Calu3 (cell line): ENCODE measurements at regions not wholly inside any gene's neighbourhood (a gene's known extent, or its start where the extent isn't known, plus 50 kb on each side); places are given as distances from the start of the nearest gene placed in this dataset.
"Not testable (repeated sequence)": the region's sequence is repeated elsewhere in the genome, so short reads cannot be mapped to it uniquely, and the experiment has no call there.

ENCODE experiments used
- BruUV-seq: library from RNA; stranded (reverse); fragments of 400-500 nt; replicated peaks from 2 replicates; lab custom pipeline; 2021; lab: Mats Ljungman, UMichigan
- CTCF ChIA-PET: fragments of 300-600 bp; sonication (Branson Sonifier 250); formaldehyde crosslinking; loops from one replicate; lab custom pipeline; 2022; ENCODE audit warnings: antibody characterized with exemption; lab: Charles Lee
- DNase-seq: peaks from one replicate; pipeline ENCODE4 v3.0.0; 2022
- H3K27ac Mint-ChIP-seq: one replicate; pipeline ENCODE4 v1.8.0; 2022; ENCODE audit warnings: mixed read lengths; ENCODE audit not compliant: unreplicated experiment
- H3K27me3 Mint-ChIP-seq: one replicate; pipeline ENCODE4 v1.8.0; 2022; ENCODE audit warnings: mixed read lengths; ENCODE audit not compliant: unreplicated experiment
- H3K36me3 Mint-ChIP-seq: one replicate; pipeline ENCODE4 v1.8.0; 2022; ENCODE audit warnings: mild to moderate bottlenecking, moderate library complexity, mixed read lengths; ENCODE audit not compliant: insufficient read depth, unreplicated experiment
- H3K4me1 Mint-ChIP-seq: one replicate; pipeline ENCODE4 v1.8.0; 2022; ENCODE audit warnings: mild to moderate bottlenecking, low read depth, mixed read lengths; ENCODE audit not compliant: unreplicated experiment
- H3K4me3 Mint-ChIP-seq: one replicate; pipeline ENCODE4 v1.8.0; 2022; ENCODE audit warnings: mild to moderate bottlenecking, low read depth, moderate library complexity, mixed read lengths; ENCODE audit not compliant: unreplicated experiment
- H3K9me3 Mint-ChIP-seq: one replicate; pipeline ENCODE4 v1.8.0; 2022; ENCODE audit warnings: low read depth, mixed read lengths; ENCODE audit not compliant: unreplicated experiment
- CTCF ChIP-seq: fragments of 200-600 bp; IDR thresholded peaks from one replicate; pipeline ENCODE4 v1.8.0; 2022; ENCODE audit warnings: antibody characterized with exemption; ENCODE audit not compliant: unreplicated experiment
- intact Hi-C: fragments of 100-400 bp; cut with micrococcal nuclease; formaldehyde crosslinking; loops from one replicate; pipeline ENCODE4 v1.10.0; 2022; ENCODE audit not compliant: unreplicated experiment

DNA sequence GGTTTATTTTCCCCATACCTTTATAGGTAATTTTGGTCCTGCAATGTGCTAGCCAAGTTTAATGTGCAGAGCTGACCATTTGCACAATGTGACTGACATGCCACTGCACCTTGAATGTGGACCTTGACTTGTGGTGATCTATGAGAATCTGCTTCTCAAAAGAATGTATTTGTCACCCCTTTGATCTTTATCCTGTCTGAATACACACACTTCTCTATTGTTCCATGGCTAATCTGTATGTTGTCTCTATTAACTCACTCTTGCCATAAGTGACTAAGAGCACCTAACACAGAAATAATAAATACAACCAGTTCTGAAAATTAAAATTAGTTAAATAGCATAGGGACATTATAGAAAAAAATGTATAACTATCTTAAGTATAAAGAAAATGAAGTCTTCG is 1447.6 kb downstream of the RPIA start:
- H3K27ac Mint-ChIP-seq, H3K4me1 Mint-ChIP-seq, intact Hi-C loops: not testable (repeated sequence)

DNA sequence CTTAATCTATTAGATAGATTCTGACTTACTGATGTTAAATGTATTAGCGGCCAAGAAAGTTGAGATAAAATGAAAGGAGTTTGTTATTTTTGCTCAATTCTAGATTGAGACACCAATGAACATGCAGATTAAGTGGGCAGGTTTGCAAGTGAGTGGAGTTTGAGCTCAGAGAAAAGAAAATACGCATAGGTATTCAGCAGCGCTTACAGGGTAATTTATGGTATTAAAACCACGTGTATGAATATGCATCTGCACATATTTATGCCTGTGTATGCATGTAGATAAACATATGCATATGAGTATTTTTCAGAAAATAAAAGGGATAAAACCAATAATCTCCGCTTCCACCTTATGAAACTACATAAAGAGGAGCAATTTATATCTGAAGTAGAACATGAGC is 1450.1 kb downstream of the RPIA start:
- peaks cover 30% of the 10 kb centered on the region for H3K27me3 Mint-ChIP-seq
- DNase-seq, H3K9me3 Mint-ChIP-seq, H3K4me3 Mint-ChIP-seq, H3K36me3 Mint-ChIP-seq, CTCF ChIA-PET, intact Hi-C loops, BruUV-seq, H3K4me1 Mint-ChIP-seq, H3K27ac Mint-ChIP-seq: not testable (repeated sequence)

More for the DNA sequence above, 1447.6 kb downstream of the RPIA start:
- H3K27me3 Mint-ChIP-seq, H3K4me3 Mint-ChIP-seq, H3K9me3 Mint-ChIP-seq, DNase-seq, CTCF ChIA-PET, BruUV-seq, H3K36me3 Mint-ChIP-seq: not testable (repeated sequence)

- DNase-seq, H3K9me3 Mint-ChIP-seq, H3K27ac Mint-ChIP-seq, intact Hi-C loops, H3K4me1 Mint-ChIP-seq, CTCF ChIA-PET, H3K4me3 Mint-ChIP-seq, H3K36me3 Mint-ChIP-seq, BruUV-seq: not testable (repeated sequence)
- H3K27me3 Mint-ChIP-seq: peaks cover 14% of the 10 kb centered on the region
Measured at GRCh38 chr2:90151805-90152204, 1460.3 kb downstream of the RPIA start.

DNA sequence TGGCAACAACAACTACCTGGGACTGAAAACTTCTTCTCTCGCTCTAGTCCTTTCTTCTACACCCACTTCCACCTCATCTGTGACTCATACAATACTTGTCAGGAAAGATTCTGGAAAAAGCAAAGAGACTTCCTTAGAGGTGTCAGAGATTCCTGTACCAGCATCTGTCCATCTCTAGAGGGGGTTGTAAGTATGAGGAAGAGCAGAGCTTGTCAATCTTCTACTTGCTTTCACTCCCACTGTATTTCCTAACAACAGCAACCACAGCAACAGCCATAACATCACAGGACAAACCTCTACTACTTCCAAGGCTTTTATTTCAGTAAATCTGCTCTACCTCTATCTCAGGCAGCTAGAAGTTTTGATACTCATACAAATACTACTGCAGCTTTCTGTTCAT is 1479.5 kb downstream of the RPIA start:
- DNase-seq, BruUV-seq, H3K4me3 Mint-ChIP-seq, H3K27ac Mint-ChIP-seq, H3K9me3 Mint-ChIP-seq, H3K36me3 Mint-ChIP-seq, CTCF ChIA-PET, H3K4me1 Mint-ChIP-seq, H3K27me3 Mint-ChIP-seq, intact Hi-C loops: not testable (repeated sequence)

DNA sequence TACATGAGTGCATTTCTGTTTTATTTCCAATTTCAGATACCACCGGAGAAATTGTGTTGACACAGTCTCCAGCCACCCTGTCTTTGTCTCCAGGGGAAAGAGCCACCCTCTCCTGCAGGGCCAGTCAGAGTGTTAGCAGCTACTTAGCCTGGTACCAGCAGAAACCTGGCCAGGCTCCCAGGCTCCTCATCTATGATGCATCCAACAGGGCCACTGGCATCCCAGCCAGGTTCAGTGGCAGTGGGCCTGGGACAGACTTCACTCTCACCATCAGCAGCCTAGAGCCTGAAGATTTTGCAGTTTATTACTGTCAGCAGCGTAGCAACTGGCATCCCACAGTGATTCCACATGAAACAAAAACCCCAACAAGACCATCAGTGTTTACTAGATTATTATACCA is 1481.6 kb downstream of the RPIA start:
- H3K36me3 Mint-ChIP-seq, H3K9me3 Mint-ChIP-seq, H3K4me3 Mint-ChIP-seq, DNase-seq, CTCF ChIA-PET, H3K27ac Mint-ChIP-seq, H3K4me1 Mint-ChIP-seq, H3K27me3 Mint-ChIP-seq, intact Hi-C loops, BruUV-seq: not testable (repeated sequence)

GRCh38 chr2:90179591-90179990 is 1488.1 kb downstream of the RPIA start:
- H3K9me3 Mint-ChIP-seq, H3K4me1 Mint-ChIP-seq, H3K4me3 Mint-ChIP-seq, DNase-seq, H3K27me3 Mint-ChIP-seq, H3K27ac Mint-ChIP-seq, H3K36me3 Mint-ChIP-seq, CTCF ChIA-PET, intact Hi-C loops, BruUV-seq: not testable (repeated sequence)

GRCh38 chr2:90207454-90208058 is 1516.1 kb downstream of the RPIA start:
- H3K9me3 Mint-ChIP-seq: no peaks in the 10 kb centered on the region
- CTCF ChIA-PET: no interaction called here

More at GRCh38 chr2:90207454-90208058, 1516.1 kb downstream of the RPIA start:
- no peak overlapping the region for H3K27ac Mint-ChIP-seq
- H3K36me3 Mint-ChIP-seq: no peaks in the 10 kb centered on the region
- no peak overlapping the region for H3K4me3 Mint-ChIP-seq
- H3K4me1 Mint-ChIP-seq: no peaks in the 10 kb centered on the region
- DNase-seq: peak; percentile 12
- intact Hi-C loops: no loop called here
- no peak for TF ChIP-seq CTCF
- BruUV-seq: no TSS peak
- peaks cover 11% of the 10 kb centered on the region for H3K27me3 Mint-ChIP-seq
